A549 (cell line): ENCODE measurements at regions not wholly inside any gene's neighbourhood (a gene's known extent, or its start where the extent isn't known, plus 50 kb on each side); places are given as distances from the start of the nearest gene placed in this dataset.

Experiments
- ATAC-seq, 2 experiments: fragments of 200-7000 bp in 1 of 2; fragments of >200 bp in 1 of 2; cut with Nextera tagmentation in 1 of 2; cut with Tn5 transposase in 1 of 2; 3 replicates each; pipeline versions ENCODE4 v1.8.0 to v1.9.1; 2018 to 2020; ENCODE audit warnings: mild to moderate bottlenecking in 1 of 2, moderate library complexity in 1 of 2
- CTCF ChIA-PET: fragments of 300-600 bp; sonication (Branson Sonifier 250); formaldehyde crosslinking; extraction: SDS; loops from one replicate; lab custom pipeline; 2021; ENCODE audit warnings: antibody characterized with exemption, inconsistent platforms; lab: Yijun Ruan, JAX
- POLR2A ChIA-PET: fragments of 350-600 bp; formaldehyde crosslinking; extraction: SDS; loops from one replicate; lab custom pipeline; 2021; ENCODE audit warnings: antibody characterized with exemption, inconsistent platforms; lab: Yijun Ruan, JAX
- DNase-seq, 2 experiments: peaks; one replicate each; pipeline versions ENCODE4 v3.0.0 to v3.0.0-alpha.2; 2011 to 2016; ENCODE audit warnings: low read depth in 1 of 2, low spot score in 1 of 2
- FAIRE-seq: peaks from 2 replicates; lab custom pipeline; 2011; peaks lifted over from hg19 to GRCh38; lab: Jason Lieb, UNC
- H3K27ac ChIP-seq, 2 experiments: fragments of >200 bp; sonication (Bioruptor Twin); formaldehyde crosslinking; 3 replicates each; pipeline ENCODE4 v1.5.1; 2016 to 2017
- H3K4me1 ChIP-seq: fragments of >200 bp; sonication (Bioruptor Twin); formaldehyde crosslinking; 3 replicates; pipeline ENCODE4 v1.6.1; 2016
- H3K4me2 ChIP-seq: fragments of >200 bp; sonication (Bioruptor Twin); formaldehyde crosslinking; 3 replicates; pipeline ENCODE4 v1.6.1; 2016
- H3K4me3 ChIP-seq: fragments of >200 bp; sonication (Bioruptor Twin); formaldehyde crosslinking; 3 replicates; pipeline ENCODE4 v1.5.1; 2016
- H3K9me3 ChIP-seq: fragments of >200 bp; sonication (Bioruptor Twin); formaldehyde crosslinking; 3 replicates; pipeline ENCODE4 v1.6.1; 2016
- BHLHE40 ChIP-seq: IDR thresholded peaks from 2 replicates; pipeline ENCODE4 v1.6.1; 2012; ENCODE audit warnings: low read depth, low read length, inconsistent platforms
- CEBPB ChIP-seq, 2 experiments: fragments of >200 bp in 1 of 2; sonication (Bioruptor Twin) in 1 of 2; formaldehyde crosslinking in 1 of 2; IDR thresholded peaks; 2 replicates each; pipeline ENCODE4 v1.6.1; 2012 to 2016
- CHD4 ChIP-seq: fragments of 200-600 bp; sonication (generic); IDR thresholded peaks from 2 replicates; pipeline ENCODE4 v1.6.1; 2016; ENCODE audit warnings: antibody characterized with exemption, mild to moderate bottlenecking, borderline replicate concordance
- CTCF ChIP-seq: fragments of >200 bp; sonication (Bioruptor Twin); formaldehyde crosslinking; IDR thresholded peaks from 3 replicates; pipeline ENCODE4 v1.5.1; 2016
- E2F6 ChIP-seq: IDR thresholded peaks from 2 replicates; pipeline ENCODE4 v1.6.1; 2012; ENCODE audit warnings: low read depth, borderline replicate concordance
- ELK1 ChIP-seq: fragments of 150-350 bp; IDR thresholded peaks from 2 replicates; pipeline ENCODE4 v1.6.1; 2014; ENCODE audit warnings: low read depth, mild to moderate bottlenecking, low read length
- FOSB ChIP-seq: fragments of 250-450 bp; sonication (Bioruptor Pico); IDR thresholded peaks from 2 replicates; pipeline ENCODE4 v1.5.0; 2020; ENCODE audit warnings: mild to moderate bottlenecking, moderate library complexity
- FOXS1 ChIP-seq: fragments of 250-450 bp; sonication (Bioruptor Pico); IDR thresholded peaks from 2 replicates; pipeline ENCODE4 v1.5.0; 2020; ENCODE audit warnings: mild to moderate bottlenecking, moderate library complexity
- HMGXB4 ChIP-seq: fragments of 250-450 bp; sonication (Bioruptor Pico); IDR thresholded peaks from 2 replicates; pipeline ENCODE4 v1.5.0; 2021; ENCODE audit warnings: mild to moderate bottlenecking, moderate library complexity, borderline replicate concordance
- MAX ChIP-seq: IDR thresholded peaks from 2 replicates; pipeline ENCODE4 v1.6.1; 2012
- RAD21 ChIP-seq, 2 experiments: fragments of >200 bp in 1 of 2; sonication (Bioruptor Twin) in 1 of 2; formaldehyde crosslinking in 1 of 2; IDR thresholded peaks in 1 of 2; conservative IDR thresholded peaks in 1 of 2; 2 replicates in 1 of 2; 3 replicates in 1 of 2; pipeline ENCODE4 v1.6.1; 2012 to 2018; ENCODE audit warnings: inconsistent platforms in 1 of 2
- REST ChIP-seq: fragments of 200-600 bp; sonication (generic); IDR thresholded peaks from 2 replicates; pipeline ENCODE4 v1.6.1; 2016; ENCODE audit warnings: antibody characterized with exemption, mild to moderate bottlenecking, moderate library complexity
- RNF2 ChIP-seq: fragments of 200-600 bp; sonication (generic); IDR thresholded peaks from 2 replicates; pipeline ENCODE4 v1.6.1; 2016; ENCODE audit warnings: low read depth, mild to moderate bottlenecking, antibody characterized with exemption, moderate library complexity, borderline replicate concordance
- ZC3H11A ChIP-seq: fragments of 450-650 bp; IDR thresholded peaks from 2 replicates; pipeline ENCODE4 v1.6.1; 2014; ENCODE audit warnings: antibody characterized with exemption, mild to moderate bottlenecking
- ZSCAN20 ChIP-seq: fragments of 250-450 bp; sonication (Bioruptor Pico); IDR thresholded peaks from 2 replicates; pipeline ENCODE4 v1.8.0; 2022; ENCODE audit warnings: mild to moderate bottlenecking, moderate library complexity
- WGBS: methylation state at CpG from one replicate; pipeline ENCODE4 v1.1.6; 2017; ENCODE audit errors: missing lambda C conversion rate; 5-methylcytosine and 5-hydroxymethylcytosine counted together

GRCh38 chr6:51450248-51450957 lies 631.7 kb downstream of the TFAP2B start:
- ATAC-seq (no peak), DNase-seq (no peak), FAIRE-seq (no peak)
- no peaks in the 10 kb centered on the region for H3K9me3 ChIP-seq
- ChIA-PET CTCF (interaction anchor here (0.5 kb wide), 1 partner anchor 460 kb away, joined by 4 read pairs; no protein-coding TSS in a partner anchor), POLR2A (no interaction called here)
- no peak overlapping the region for H3K4me2 ChIP-seq
- TF ChIP-seq RAD21 (conservative IDR thresholded peaks at IDR 0.05 in 1 of 2, IDR thresholded peaks at IDR 0.05 in 1 of 2), result no peak
- no peak for TF ChIP-seq ZSCAN20 (CRISPR knock-in tag)
- TF ChIP-seq CEBPB (IDR thresholded peaks at IDR 0.05), result no peak
- TF ChIP-seq CHD4, result no peak
- no peak for TF ChIP-seq RNF2
- no peak for TF ChIP-seq REST
- TF ChIP-seq HMGXB4 (CRISPR knock-in tag), result no peak
- H3K4me1 ChIP-seq, result no peaks in the 10 kb centered on the region
- 9% methylated on average over 3 of the region's 3 CpGs for WGBS
- no peak overlapping the region for H3K4me3 ChIP-seq
- H3K27ac ChIP-seq, result no peak overlapping the region

- Histone ChIP-seq H3K4me3 (no peak overlapping the region), H3K4me2 (no peak overlapping the region), H3K27ac (no peak overlapping the region), H3K4me1 (no peaks in the 10 kb centered on the region), H3K9me3 (no peaks in the 10 kb centered on the region)
- ChIA-PET CTCF (no interaction called here), POLR2A (no interaction called here)
- WGBS, result 0% methylated on average over 1 of the region's 1 CpG
- FAIRE-seq (no peak), DNase-seq (no peak), ATAC-seq (no peak)
- TF ChIP-seq ELK1 (no peak), FOXS1 (no peak), E2F6 (no peak), FOSB (CRISPR knock-in tag) (no peak), ZC3H11A (no peak), MAX (no peak), BHLHE40 (no peak), CTCF (no peak)
These were observed 632.3 kb downstream of the TFAP2B start for GRCh38 chr6:51450958-51451357.
